GM21825 (cell line): ENCODE measurements at regions not wholly inside any gene's neighbourhood (a gene's known extent, or its start where the extent isn't known, plus 50 kb on each side); places are given as distances from the start of the nearest gene placed in this dataset.
"Not testable (repeated sequence)": the region's sequence is repeated elsewhere in the genome, so short reads cannot be mapped to it uniquely, and the experiment has no call there.

ENCODE experiments used
- ATAC-seq: cut with Tn5 transposase; IDR thresholded peaks from one replicate; pipeline ENCODE4 v1.9.1; 2021; ENCODE audit warnings: mild to moderate bottlenecking, moderate library complexity; ENCODE audit not compliant: unreplicated experiment

DNA sequence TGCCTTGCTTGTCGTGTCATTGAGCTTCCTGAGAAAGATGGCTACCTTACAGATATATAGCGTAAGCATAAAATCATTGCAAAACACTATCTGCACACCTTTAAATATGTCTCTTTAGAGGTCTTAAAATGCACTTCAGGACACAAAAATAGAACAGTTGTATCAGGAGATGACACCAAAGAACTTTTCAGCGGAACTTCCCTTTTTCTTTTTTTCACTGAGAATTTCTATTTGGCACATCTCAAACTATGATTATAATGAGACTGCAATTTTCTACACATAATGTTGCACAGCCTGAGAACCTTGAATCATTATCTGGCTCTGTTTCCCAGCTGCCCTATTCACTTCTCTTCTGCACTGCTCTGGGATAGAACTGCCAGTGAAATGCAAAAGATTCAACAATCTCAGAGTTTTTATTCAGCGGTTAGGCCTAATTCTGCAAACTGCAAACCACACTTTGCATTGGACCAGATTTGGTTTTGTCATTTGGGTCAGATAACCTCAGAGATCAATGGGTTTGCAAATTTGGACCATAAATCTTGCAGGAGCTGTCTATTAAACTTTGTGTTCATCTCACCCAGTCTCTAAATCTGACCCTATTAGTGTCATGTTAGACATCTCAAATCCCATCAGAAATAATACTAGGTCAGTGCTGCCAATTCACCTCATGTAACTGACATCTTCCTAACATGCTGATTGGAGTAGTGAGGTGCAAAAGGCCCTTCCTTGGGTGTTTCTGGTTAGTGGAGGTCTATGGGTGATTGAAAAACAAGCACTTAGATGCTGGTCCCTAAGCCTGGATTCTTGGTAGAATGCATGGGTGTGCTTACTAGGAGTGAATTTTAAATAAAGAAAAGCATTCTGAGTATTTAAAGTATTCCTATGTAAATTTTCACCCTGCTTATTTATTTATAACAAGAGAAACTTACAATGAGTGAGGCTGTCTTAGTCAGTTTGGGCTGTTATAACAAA is 382.7 kb downstream of the UTRN start:
- ATAC-seq, result no peak

- not testable (repeated sequence) for ATAC-seq
Observed at GRCh38 chr6:144670259-144670658, 385.1 kb downstream of the UTRN start.

DNA sequence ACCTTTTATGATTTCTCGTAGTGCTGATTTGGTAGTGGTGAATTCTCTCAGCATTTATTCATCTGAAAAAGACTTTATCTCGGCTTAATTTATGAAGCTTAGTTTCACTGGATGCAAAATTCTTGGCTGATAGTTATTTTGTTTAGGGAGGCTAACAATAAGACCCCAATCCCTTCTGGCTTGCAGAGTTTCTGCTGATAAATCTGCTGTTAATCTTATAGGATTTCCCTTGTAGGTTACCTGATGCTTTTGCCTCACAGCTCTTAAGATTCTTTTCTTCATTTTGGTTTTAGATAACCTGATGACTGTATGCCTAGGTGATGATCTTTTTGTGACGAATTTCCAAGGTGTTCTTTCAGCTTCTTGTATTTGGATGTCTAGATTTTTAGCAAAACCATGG is 388.7 kb downstream of the UTRN start:
- ATAC-seq, result no peak

DNA sequence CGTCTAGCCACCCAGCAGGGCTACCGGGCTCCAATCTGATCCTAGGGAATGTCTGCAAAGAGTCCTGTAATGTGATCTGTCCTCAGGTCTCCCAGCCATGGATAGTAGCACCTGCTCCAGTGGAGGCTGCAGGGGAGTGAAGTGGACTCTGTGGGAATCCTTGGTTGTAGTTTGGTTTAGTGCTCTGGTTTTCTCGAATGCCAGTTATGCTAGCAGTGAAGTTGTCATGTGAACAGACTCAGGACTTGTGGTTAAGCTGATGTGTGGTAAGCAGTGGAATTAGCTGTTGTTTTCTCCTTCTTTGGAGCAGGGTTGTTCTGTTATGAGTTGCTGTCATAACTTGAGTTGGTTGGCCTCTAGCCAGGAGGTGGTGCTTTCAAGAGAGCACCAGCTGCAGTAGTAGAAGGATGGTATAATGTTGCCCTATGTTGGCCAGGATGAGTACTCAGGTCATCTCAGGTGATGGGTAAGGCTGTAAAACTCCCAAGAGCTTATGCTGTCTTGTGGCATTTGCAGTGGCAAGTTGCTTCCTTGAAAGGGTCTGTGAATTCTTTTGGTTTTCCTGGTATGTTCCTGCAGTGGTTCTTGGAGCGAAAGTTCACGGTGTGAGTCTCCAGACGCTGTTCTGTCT is 390.2 kb downstream of the UTRN start:
- no peak for ATAC-seq

DNA sequence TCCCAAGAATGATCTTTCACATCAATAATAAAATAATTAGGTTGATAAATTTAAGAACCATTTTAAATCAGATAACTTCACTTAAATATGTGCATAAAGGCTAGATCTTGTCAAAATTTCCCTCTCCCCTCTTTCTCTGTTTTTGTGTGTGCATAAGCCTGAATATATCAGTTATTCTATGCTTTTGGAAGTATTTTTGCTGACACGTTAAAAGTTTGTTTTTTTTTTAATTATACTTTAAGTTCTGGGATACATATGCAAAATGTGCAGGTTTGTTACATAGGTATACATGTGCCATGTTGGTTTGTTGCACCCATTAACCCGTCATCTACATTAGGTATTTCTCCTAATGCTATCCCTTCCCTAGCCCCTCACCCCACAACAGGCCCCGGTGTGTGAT is 391.2 kb downstream of the UTRN start:
- ATAC-seq, result not testable (repeated sequence)

- ATAC-seq, result not testable (repeated sequence)
Observed at GRCh38 chr6:144677263-144677662, 392.1 kb downstream of the UTRN start.

DNA sequence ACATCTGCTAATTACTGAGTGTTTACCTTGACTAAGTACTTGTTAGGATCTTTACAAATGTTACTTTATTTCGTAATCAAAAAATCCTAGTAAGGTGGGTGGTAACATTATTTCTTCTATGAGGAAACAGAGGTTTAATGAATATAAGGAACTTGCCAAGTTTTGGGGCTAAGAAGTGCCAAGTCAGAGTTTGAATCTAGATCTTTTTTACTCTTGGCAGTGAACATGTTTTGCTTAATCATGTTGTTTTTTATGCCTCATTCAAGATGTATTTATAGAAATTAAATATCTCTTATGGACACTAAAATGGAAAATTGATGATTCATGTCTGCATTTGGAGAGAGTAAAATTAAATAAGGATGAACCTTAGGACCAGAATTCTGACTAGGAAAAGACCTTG is 393.7 kb downstream of the UTRN start:
- no peak for ATAC-seq

DNA sequence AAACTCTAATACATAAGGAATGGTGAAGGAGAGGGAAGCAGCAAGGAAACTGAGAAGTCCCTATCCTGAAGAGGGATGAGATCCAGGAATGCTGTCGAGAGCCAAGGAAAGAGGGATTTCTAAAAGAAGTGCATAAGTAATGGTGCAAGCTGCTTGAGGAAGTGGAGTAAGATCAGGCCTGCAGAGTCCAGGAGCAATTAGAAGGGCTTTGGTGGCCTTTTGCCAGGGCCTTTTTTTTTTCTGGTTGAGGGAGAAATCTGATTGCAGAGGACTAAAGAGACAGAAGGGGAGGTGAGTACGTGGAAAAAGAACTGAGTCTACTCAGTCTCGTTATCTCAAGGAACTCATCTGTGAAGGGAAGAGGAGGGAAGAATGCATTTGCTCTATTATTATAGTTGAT is 396.2 kb downstream of the UTRN start:
- ATAC-seq, result no peak

- ATAC-seq, result no peak
Observed at GRCh38 chr6:144683216-144684070, 398.3 kb downstream of the UTRN start.

DNA sequence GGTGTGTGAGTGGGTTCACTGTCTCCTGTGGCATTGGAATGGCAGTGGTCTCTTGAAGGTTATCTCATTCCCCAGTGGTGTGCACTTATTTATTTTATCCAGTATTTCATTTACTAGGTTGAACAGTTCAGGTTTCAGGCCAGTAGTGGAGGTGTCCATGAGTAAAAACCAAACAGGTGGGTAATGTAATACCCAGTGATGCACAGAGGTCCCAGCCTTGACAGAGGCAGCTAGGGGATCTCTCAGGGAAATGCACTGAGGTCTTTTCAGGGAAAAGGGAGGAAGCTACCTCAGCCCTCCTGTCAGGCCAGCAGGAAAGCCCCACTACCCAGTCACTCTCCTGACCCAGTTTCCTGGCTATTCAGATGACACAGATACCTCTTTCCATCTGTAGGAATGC is 403.6 kb downstream of the UTRN start:
- no peak for ATAC-seq

DNA sequence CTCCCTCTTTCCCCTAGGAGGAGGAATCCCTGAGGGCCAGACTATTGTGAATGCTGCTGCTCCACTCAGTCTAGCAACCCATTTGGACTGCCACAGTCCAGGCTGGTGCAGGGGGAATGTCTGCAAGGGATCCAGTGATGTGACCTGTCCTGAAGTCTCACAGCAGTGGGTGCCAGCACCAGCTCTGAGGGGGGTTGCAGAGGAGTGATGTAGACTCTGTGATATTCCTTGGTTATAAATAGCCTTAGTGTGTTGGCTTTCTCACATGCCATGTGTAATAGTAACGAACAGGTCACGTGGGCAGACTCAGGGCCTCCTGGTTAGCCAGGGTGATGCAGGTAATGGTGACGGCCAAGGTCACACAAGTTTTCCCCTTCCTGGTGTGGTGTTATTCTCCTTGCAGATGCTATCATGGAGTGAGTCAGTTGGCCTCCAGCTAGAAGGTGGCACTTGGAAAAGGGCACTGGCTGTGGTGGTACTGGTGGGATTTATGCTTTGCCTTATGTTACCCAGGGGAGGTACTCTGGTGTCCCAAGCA is 404.4 kb downstream of the UTRN start:
- no peak for ATAC-seq

- ATAC-seq, result no peak
Observed at GRCh38 chr6:144690133-144690532, 405.0 kb downstream of the UTRN start.

- no peak for ATAC-seq
Observed at GRCh38 chr6:144690666-144691065, 405.5 kb downstream of the UTRN start.

DNA sequence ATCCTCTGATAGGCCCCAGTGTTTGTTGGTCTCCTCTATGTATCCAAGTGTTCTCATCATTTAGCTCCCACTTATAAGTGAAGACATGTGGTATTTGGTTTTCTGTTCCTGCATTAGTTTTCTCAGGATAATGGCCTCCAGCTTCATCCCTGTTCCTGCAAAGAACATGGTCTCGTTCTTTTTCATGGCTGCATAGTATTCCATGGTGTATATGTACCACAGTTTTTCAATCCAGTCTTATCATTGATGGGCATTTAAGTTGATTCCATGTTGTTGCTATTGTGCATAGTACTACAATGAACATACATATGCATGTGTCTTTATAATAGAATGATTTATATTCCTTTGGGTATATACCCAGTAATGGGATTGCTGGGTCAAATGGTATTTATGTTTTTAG is 406.9 kb downstream of the UTRN start:
- not testable (repeated sequence) for ATAC-seq

- no peak for ATAC-seq
Observed at GRCh38 chr6:144695858-144696533, 410.9 kb downstream of the UTRN start.

GRCh38 chr6:144696610-144697368 is 411.7 kb downstream of the UTRN start:
- ATAC-seq, result no peak

GRCh38 chr6:144697369-144697760 is 412.2 kb downstream of the UTRN start:
- no peak for ATAC-seq

DNA sequence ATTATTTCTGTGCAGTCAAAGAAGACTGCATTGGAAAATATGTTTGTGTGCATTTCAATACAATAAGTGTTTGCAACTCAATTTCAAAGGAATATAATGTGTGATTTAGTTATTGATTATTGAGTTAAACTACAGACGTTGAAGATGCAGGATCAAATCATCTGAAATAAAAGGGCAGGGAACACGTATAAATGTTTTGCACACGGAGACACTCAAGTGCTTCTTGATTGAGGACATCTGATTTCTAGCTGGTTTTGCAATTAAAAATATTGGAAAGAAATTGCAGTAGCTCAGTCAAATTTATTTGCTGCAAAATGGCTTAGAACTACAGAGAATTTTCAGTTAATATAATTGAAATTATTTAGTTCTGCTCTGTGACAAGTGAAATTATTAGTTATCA is 412.7 kb downstream of the UTRN start:
- ATAC-seq, result no peak

DNA sequence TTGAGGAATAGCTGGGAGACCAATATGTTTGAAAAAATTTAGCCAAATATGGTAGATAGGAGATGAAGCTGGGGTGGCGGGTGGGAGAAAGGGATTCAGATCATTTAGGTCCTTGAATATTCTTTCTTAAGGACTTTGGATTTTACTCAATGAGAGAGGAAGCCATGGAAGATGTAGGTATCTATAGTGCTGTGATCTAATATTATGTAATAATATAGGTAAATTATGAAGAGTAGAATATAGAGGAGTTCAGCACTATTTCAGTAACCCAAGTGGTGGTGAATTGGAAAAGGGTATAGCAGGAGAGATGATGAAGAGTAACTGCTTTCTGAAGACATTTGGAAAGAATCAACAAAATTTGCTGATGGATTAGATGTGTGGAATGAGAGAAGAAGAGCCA is 417.6 kb downstream of the UTRN start:
- no peak for ATAC-seq

GRCh38 chr6:144710207-144710606 is 425.1 kb downstream of the UTRN start:
- no peak for ATAC-seq
